HG02610 (cell line): ENCODE measurements at regions not wholly inside any gene's neighbourhood (a gene's known extent, or its start where the extent isn't known, plus 50 kb on each side); places are given as distances from the start of the nearest gene placed in this dataset.
"Not testable (repeated sequence)": the region's sequence is repeated elsewhere in the genome, so short reads cannot be mapped to it uniquely, and the experiment has no call there.

ENCODE experiments used
- ATAC-seq: cut with Tn5 transposase; IDR thresholded peaks from one replicate; pipeline ENCODE4 v1.9.1; 2021; ENCODE audit warnings: mild to moderate bottlenecking, moderate library complexity; ENCODE audit not compliant: unreplicated experiment

GRCh38 chr9:42325142-42325541 is 141.7 kb downstream of the SPATA31A6 start:
- not testable (repeated sequence) for ATAC-seq

- ATAC-seq = not testable (repeated sequence)
Measured at GRCh38 chr9:42325561-42325960, 142.1 kb downstream of the SPATA31A6 start.

GRCh38 chr9:42326482-42326881 is 143.0 kb downstream of the SPATA31A6 start:
- ATAC-seq = not testable (repeated sequence)

GRCh38 chr9:42335342-42335741 is 151.9 kb downstream of the SPATA31A6 start:
- not testable (repeated sequence) for ATAC-seq

DNA sequence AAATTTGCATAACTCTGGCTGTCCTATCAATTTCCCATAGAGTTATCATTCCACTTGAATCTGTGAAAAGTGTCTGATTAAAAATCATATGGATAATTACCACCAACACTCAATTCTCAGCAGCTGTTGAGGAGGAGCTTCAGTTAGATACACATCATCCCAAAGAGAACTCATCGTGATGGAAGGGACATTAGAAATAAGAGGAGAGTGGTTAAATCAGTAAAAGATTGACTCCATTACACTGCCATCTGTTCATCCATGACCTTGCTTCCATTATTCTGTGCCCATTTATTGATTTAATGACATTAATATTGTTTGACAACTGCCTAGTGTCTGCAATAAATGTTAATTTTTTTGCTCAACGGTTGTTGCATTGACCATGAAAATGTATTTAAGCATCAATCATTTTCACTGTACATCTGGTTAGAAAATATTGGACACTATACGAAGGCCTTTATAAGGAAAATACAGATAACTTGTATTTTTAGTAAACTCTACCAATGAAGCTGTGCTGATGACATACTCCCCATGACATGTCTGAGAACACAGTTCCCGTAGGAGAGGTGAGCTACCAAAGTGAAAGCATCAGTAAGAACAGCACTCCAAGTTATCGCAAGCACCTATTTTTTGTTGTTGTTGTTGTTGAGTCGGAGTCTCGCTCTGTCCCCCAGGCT is 152.7 kb downstream of the SPATA31A6 start:
- not testable (repeated sequence) for ATAC-seq

GRCh38 chr9:42338275-42338674 is 154.8 kb downstream of the SPATA31A6 start:
- ATAC-seq = not testable (repeated sequence)

- not testable (repeated sequence) for ATAC-seq
Measured at GRCh38 chr9:42339671-42340434, 156.4 kb downstream of the SPATA31A6 start.

GRCh38 chr9:42340435-42340723 is 156.9 kb downstream of the SPATA31A6 start:
- not testable (repeated sequence) for ATAC-seq

DNA sequence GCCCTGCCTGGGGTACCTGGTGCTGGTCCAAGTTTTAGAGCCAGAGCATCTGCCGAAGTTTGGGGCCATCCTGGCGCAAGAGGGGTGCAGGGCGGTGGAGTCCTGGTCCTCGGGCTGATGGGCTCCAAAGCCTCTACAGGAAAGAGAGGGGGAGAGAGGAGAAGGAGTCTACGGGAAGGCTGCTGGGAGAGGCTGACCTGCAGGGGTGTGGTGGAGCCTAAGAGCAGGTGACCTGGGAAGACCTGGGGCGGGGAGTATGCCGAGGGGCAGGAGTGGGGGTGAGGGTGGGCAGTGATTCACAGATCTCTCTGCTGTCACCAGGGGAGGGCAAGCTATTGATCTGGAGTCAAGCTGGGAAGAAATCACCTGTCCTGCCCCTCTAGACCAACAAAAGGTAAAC is 158.4 kb downstream of the SPATA31A6 start:
- ATAC-seq = not testable (repeated sequence)

GRCh38 chr9:42342297-42342696 is 158.8 kb downstream of the SPATA31A6 start:
- ATAC-seq = not testable (repeated sequence)

DNA sequence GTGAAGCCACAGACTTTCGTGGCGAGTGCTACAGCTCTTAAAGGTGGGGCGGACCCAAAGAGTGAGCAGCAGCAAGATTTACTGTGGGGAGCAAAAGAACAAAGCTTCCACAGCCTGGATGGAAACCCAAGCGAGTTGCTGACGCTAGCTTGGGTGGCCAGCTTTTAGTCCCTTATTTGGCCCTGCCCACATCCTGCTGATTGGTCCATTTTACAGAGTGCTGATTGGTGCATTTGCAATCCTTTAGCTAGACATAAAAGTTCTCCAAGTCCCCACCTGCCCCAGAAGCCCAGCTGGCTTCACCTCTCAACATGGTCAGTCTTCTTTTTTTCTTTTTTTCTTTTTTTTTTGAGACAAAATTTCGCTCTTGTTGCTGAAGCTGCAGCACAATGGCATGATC is 161.0 kb downstream of the SPATA31A6 start:
- ATAC-seq = not testable (repeated sequence)

GRCh38 chr9:42346916-42347315 is 163.5 kb downstream of the SPATA31A6 start:
- ATAC-seq = not testable (repeated sequence)

DNA sequence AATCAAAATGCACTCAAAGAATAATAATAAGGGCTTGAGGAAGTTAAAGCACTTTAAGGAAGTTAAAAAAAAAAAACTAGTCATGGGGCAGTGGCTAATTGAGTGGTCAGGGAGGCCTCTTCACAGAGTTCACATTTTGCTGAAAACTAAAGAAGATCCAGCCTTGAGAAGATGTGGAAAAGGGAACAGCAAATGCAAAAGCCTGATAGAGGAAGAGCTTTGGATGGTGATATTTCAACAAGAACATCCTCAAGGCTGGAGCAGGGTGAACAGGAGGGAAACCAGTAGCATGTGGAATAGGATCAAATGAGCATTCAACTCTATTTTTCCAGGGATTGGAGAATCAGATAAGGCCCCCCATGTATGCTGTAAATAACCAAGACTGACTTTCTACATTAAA is 165.7 kb downstream of the SPATA31A6 start:
- not testable (repeated sequence) for ATAC-seq

DNA sequence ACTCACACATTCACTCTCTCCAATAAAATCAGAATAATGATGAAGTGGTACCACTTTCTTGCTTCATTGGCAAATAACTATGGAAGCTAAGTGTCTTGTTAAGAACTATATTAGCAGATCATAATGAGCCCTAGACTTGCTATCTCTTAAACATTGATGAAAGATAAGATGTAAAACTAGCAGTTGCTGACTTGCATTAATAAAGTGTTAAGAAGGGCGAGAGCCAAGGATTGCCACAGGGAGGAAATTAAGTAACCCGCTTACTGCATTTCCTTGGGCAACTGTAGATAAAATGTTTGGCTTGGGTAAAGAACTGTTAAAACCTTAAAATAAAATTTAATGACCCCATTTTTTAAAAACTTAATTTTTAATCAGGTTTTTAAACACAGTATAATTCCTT is 167.0 kb downstream of the SPATA31A6 start:
- not testable (repeated sequence) for ATAC-seq

DNA sequence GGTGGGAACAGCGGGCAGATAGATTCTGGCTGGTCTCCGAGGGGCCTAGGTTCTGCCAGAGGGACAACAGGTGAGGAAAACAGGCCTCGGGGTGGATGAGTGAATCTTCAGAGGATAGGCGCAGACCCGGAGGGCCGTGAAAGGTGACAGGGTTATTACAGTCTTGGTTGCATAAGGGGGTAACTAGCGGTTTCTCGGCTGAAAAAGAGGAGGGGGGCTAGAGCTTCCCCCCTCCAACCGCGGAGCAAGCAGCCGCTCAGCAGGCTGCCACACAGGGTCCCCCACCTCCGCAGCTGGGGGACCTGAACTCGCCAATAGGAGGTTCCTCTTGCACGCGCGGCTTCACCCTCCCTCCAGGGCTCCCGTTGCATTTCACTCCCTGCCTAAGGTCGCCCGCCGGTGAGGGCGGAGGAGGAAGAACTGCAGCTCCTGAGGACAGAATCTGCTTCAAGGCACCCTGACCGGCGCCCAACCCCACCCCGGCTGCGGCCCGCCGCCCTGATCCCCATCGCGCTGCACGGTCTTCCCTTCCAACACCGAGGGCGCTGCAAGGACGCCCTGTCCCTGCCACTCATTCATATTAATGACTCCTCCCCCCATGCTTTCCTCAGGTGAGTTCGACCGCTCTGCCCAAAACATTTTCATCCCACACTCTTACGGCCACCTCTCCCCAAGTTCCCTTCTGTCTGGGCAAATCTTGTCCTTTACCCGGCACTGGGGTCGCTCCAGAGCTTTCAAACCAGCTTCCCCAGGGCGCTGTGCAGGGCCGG is 174.3 kb downstream of the SPATA31A6 start:
- not testable (repeated sequence) for ATAC-seq

DNA sequence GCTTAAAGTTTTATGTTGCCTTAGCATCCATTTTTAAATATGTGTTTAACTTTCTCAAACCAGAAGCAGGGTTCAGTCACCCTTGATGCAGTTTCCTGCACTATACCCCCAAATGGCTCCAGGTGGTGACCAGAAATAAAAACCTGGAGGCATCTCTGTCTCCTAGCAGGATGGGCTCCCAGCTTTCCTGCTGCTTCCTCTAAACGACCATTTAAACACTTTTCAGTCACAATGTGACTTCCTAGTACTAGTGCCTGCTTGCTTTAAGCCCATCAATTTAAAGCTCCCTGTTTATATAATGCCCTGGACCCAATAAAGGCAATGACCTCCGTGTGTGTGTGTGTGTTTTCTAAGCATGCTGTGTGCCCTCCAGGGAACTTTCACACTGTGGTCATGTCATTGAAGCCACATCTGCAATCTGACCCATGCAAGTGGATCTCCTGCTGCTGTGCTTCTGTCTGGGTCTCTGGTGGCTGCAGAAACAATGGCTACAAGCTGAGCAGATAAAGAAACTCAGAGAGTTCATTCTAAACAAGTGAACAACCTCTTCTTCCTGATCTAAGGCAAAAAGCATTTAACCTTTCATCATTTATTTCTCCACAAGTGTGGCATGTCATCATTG is 175.3 kb downstream of the SPATA31A6 start:
- ATAC-seq = not testable (repeated sequence)

- ATAC-seq = not testable (repeated sequence)
Measured at GRCh38 chr9:42364410-42365243, 181.2 kb downstream of the SPATA31A6 start.

- peak; percentile 96 for ATAC-seq
Measured at GRCh38 chr9:42365244-42365945, 181.9 kb downstream of the SPATA31A6 start.

- ATAC-seq = not testable (repeated sequence)
Measured at GRCh38 chr9:42368279-42368881, 184.9 kb downstream of the SPATA31A6 start.
